ENCODE measurements at regions not wholly inside any gene's neighbourhood (a gene's known extent, or its start where the extent isn't known, plus 50 kb on each side); places are given as distances from the start of the nearest gene placed in this dataset.
"Not testable (repeated sequence)": the region's sequence is repeated elsewhere in the genome, so short reads cannot be mapped to it uniquely, and the experiment has no call there.

DNA sequence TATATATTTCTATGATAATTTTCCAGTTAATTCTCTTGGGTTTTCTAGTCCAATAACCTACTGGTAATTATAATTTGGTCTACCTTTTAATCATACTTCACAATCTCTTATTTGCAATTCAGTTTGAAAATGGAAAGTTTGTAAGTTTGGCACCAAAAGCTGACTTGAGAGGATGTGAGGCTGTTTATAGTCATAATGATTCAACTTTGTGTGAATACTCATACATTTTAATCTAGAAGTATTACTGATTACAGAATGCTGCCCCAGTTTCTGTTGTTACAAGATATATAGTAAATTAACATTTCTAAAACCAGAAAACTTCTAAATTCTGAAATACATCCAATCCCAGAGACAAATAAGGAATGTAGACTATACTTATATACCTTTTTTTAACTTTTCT lies 158.2 kb downstream of the SLC38A4 start:
- DNase-seq, result no peak

DNA sequence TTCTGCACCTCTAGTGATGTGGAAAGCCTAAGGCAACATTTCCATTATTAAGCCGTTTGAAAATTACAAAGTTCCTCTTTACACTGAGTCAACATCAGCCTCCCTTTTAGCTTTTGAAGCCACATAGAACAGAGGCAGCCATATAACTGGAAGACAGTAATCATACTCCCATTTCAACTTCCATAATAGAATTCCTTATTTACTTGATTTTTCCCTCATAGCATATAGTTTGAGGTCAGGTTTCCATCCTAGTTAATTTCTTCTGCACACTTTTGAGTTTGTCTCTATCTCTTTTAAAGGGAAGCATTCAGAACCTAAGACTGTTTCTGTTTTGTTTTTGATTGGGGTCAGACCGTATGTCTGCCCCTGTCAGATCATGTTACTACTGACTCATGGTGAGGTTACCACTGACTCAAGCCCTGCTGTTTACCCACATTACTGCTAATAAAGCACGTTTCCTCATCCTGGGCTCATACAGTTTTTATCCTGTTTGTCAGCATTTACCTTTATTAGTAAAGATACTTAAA lies 161.0 kb downstream of the SLC38A4 start:
- DNase-seq, result peak; percentile 5

DNA sequence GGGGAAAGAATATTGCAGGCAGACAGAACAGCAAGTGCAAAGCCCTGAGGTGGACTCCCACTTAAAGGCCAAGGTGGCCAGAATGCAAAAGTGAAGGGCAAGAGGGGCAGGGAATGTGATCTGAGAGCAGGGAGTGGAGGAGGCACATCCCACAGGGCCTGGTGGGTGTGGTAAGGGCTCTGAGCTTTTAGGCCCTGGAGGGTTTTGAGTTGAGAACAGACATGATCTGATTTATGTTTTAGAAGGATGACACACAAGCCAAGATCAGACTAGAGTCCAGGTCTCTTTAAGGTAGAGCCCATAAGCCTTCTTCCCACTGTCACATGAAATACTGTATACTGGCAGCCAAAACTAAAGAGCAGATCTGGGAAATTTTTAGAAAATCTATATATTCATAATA lies 162.5 kb downstream of the SLC38A4 start:
- no peak for DNase-seq

DNA sequence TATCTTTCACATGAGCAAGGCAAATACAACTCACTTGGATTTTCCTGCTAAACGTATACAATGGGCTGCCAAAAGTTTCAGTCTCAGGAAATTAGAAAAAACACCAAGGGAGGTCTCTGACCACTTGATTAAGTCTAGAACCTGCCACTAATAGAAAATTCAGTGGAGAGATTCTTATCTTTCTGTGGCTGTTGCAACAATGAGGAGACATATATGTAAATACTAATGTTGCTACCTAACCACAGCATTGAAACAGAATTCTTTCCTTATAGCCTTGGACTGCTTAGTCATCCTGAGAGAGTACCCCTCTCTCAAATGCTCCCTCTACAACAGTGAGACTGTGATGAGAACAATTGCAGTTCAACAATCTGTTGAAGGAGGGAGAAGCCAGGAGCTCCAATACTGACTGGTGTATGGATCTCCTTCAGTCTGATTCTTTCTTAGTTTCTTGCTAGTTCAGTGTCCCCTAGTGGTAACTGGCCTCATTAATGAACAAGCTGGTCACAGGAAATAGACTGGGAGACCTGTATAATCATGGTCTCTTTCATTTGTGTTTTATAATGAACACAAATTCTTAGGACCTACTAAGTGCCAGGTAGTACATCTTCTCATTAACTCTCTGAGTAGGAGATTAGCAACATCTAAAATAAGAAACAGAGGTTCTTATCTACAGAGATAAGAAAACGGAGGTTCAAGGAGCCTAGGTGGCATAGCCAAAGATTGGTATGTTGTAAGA lies 164.5 kb downstream of the SLC38A4 start:
- DNase-seq, result peak; percentile 5

DNA sequence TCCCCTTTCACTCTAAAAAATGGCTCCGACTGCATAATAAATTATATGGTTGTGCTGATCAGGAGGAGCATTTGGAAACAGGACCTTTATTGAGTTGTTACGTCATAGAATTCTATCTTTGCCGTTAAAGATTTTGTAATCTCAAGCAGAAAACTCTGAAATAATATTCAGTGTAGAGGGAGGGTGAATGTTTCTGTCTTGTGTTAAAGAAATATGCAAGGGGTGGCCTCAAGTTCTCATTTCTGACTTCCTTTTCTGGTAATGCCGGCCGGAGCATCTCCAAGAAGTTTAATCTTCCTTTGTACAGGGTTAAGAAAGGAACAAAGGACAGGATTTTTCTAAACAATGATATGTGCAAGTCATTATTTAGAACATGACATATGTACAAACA lies 165.1 kb downstream of the SLC38A4 start:
- no peak for DNase-seq

DNA sequence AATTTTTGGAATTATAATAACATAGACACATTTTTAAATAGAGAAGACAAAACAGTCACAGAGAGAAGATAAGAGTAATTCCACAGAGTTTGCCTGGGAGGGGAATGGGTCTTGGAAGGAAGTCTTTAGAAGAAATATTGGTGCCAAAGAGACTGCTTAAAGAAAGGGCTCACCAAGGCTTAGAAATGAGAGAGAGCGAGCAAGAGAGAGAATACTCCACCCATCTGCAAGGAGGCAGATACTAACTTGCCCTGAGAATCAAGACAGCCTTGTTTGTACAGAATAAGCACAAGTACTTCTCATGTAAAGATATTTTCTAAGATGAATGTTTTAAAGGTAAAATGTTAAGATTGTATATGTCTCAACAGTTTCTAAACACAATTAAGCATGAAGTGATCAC lies 165.5 kb downstream of the SLC38A4 start:
- DNase-seq, result no peak

DNA sequence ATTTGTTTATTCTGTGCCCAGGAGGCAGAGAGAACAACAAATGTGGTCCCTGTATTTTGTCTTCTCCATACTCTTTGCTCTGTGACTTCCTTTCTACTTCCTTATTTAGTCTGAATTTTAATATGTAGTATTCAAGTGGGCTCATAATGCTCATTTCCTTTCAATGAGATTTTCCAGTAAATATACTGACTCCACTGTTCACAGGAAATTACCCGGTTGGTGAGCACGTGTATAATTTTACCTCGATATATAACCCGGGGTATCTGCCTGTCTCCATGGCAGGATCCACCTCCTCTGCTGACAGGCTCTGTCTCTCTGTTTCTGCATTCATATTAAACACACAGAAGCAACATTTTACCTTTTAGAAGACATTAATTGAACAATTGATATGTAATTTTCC lies 166.0 kb downstream of the SLC38A4 start:
- DNase-seq, result no peak

DNA sequence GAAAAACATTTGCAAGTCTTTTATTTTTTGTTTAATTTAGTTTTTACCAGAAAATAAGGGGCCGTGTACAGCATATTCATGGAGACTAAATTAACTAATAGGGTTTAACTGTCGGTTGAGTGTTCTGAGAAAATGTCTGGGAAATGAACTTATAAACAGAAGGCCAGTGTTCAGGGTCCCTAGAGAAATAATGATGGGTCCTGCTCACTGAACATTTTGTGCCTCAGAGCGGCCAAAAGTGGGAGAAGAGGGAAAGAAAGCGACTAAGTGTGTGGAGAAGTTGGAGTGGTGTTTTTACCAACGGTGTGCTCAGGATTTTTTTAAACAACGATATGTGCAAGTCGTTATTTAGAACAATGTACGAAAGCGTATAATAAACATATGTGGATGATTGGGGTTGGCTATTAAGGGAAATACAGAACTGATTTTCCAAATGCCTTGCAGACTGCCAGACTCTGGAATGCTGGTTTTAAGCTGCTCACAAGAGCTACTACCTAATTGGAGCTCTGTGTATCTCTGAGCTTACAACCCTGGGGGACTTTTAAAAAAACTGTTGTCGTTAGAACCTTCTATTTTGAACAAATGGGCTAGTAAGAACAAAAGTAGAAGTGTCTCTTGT lies 166.7 kb downstream of the SLC38A4 start:
- no peak for DNase-seq

DNA sequence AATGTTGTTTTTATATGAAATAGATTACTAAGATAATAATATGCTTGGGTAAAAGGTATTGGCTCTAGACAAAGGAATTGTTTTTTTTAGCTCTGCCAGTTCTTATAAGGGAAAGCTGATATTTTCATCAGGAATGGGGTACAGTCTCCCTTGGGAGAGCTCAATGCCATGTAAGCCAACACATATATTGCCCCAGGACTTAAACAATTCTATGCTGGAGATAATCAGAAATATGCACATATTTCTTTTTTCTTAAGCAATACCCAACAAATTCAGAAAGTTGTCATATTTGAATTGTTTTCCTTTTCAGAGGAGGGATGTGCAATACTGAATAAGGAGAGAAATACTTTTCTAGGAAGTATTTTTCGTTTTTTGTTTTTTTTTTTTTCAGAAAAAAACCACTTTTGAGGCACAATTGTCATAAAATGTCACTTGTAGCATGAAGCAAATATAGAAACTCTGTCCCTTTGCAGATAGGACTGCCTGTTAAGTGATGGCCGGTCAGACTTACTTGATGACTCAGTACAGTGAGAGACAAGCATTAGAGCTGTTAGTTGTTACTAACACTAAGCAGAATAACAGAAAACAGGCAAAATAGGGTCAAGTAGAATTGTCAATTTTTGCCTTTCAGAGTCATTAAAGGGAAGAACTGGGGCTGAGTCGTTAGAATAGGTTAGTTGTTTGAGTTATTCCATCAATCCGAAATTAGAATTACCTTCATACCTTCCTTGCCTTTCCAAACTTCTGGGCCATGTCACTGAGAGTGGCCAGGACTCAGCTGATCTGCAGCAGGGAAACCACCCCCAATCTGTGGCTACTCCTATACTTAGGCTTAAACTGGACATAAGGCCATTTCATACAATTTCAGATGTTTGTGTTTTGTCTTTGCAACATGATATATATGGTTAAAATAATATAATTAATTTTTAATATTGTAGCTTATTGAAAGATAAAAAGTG lies 168.1 kb downstream of the SLC38A4 start:
- no peak for DNase-seq

DNA sequence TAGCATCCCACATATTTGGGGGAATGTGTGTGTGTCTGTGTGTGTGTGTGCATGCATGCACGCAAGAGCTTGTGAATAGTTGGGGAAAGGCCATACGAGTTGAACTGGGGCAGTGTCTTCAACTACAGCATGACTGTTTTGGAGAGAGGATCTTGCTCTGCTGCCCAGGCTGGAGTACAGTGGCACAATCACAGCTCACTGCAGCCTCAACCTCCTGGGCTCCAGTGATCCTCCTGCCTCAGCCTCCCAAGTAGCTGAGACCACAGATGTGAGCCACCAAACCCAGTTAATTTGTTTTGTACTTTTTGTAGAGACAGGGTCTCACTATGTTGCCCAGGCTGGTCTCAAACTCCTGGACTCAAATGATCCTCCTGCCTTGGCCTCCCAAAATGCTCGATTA lies 169.8 kb downstream of the SLC38A4 start:
- not testable (repeated sequence) for DNase-seq

DNA sequence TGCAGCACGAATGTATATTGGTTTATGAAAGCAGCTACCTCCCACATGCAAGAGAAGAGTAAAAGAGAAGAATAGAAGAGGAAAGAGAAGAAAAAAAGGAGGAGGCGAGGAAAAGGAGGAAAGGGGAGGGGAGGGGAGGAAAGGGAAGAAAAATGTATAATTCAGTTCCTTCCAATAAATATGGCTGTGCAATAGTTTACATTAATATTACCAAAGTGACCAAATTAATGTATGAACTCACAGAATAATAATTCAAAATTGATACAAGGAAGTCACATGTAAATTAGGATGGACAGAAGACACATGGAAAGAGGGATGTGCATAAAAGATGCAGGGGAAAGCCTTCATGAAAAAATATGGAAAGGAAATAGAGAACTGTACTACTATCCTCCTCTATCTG lies 172.5 kb downstream of the SLC38A4 start:
- DNase-seq, result no peak

DNA sequence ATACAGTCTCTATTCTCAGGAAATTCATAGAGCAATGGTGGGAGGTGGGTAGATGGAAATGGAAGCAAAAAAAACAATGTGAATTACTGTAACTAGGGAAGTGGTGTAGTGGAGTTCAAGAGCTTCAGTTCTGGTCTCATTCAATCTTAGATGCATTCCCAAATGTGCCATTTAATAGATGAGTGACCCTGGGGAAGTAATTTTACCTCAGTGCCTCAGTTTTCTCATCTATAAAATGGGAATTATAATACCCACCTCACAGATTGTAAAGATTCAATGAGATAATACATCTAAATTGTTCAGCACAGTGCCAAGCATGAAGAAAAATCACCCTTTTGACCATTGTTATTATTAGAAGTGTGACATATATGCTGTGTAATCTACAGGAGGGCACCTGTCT lies 173.1 kb downstream of the SLC38A4 start:
- no peak for DNase-seq

DNA sequence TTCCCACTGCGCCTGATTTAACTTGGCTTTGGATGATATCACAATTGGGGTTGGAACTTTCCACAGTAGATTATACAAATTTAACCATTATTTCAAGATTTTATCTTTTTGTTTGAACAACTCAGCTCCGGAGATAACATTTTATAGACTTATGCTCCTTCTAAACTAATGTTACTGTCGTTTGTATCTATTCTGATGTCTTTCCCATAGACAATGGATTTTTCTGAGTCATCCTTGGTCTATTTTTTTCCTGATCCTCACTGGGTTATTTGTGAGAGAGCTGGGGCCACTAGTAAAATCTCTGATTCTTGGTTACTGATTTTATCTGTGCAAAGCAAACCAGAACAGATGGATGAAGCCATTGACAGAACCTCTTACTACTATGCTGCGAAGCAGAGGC lies 175.1 kb downstream of the SLC38A4 start:
- DNase-seq, result no peak

DNA sequence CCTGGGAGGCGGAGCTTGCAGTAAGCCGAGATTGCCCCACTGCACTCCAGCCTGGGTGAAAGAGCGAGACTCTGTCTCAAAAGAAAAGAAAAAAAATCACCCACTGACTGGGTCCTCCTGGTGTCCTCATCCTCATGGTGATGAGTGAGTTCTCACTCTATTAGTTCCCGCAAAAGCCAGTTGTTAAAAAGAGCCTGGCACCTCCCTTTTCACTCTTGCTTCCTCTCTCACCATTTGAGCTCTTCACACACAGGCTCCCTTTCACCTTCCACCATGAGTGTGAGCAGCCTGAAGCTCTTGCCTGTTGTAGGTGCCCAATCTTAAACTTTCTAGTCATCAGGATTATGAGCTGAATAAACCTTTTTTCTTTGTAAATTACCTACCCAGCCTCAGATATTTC lies 176.4 kb downstream of the SLC38A4 start:
- no peak for DNase-seq

DNA sequence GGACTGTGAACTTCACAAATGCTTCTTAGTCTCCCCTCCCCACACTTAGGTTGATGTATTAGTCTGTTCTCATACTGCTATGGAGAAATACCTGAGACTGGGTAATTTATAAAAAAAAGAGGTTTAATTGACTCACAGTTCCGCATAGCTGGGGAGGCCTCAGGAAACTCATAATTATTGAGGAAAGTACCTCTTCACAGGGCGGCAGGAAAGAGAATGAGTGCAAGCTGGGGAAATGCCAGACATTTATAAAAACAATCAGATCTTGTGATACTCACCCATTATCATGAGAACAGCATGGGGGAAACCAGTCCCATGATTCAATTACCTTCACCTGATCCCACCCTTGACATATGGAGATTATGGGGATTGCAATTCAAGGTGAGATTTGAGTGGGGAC lies 178.8 kb downstream of the SLC38A4 start:
- no peak for DNase-seq

DNA sequence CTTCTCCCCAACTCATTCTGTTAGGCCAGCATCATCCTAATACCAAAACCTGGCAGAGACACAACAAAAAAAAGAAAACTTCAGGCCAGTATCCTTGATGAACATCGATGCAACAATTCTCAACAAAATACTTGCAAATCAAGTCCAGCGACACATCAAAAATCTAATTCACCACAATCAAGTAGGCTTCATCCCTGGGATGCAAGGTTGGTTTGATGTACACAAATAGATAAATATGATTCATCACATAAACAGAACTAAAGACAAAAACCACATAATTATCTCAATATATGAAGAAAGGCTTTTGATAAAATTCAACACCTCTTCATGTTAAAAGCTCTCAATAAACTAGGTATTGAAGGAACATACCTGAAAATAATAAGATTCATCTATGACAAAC lies 184.1 kb downstream of the SLC38A4 start:
- not testable (repeated sequence) for DNase-seq

DNA sequence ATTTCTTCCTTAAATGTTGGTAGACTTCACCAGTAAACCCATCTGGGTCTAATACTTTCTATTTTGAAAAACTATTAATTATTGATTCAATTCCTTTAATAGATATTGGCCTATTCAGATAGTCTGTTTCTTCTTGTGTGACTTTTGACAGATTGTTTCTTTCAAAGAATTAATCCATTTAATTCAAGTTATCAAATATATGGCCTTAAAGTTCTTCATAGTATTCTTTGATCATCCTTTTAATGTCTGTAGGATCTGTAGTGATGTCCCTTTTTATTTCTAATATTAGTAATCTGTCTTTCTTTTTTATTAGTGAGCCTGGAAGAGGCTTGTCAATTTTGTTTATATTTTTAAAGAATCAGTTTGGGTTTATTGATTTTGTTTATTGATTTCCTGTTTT lies 190.0 kb downstream of the SLC38A4 start:
- no peak for DNase-seq

DNA sequence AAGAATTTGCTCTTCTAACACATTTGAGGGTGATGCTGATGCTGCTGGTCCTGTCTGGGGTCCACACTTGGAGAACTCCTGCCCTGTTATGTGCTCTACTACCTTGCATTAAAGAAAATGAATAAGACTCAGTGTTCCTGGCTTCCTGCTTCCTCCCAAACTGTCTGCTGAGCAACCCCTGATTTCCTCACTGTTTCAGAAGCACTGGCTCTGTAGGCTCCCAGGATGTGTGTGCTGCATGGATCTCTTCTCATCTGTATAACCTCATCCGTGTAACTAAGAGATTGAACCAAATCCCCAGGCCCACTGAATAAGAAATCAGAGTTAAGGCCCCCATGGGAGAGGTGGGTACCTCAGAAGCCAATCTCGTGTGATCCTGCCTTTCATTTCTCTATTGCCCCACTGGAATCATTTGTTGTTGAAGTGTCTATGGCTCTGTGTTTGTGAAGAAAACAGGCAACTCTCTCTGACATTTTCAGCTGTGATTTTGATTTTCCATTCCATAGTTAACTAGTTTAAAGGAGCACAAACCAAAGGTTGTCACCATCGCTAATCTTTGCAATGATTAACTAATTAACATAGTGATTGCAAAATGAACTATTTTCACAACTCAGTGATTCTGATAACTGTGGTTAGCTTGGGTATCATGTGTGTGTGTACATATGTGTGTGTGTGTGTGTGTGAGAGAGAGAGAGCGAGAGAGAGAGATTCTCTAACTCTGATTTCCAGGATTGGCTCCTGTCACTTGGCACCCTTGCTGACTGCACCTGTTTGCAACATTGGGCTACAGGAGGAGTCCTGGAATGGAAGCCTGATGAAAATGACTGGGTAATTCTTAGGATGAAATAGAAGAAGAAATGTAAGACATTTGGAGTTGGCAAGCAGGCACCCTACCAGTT lies 196.2 kb downstream of the SLC38A4 start:
- no peak for DNase-seq

DNA sequence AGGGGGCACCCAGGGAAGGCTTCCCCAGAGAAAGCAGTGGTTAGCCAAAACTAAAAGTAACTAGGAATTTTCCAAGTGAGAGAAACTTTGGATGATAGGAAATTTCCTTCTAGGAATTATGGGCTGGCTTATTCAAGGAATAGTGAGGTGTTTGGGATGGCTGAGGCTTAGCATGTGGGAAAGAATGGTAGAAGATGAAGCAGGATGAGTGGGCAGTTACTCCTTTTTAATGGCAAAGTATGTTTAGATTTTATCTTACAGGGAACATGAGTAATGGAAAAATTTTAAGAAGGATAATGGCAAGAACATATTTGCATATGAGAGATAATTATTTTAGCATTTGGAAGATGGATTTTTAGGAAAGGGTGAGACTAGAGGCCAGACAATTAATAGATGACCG lies 197.6 kb downstream of the SLC38A4 start:
- DNase-seq, result no peak

DNA sequence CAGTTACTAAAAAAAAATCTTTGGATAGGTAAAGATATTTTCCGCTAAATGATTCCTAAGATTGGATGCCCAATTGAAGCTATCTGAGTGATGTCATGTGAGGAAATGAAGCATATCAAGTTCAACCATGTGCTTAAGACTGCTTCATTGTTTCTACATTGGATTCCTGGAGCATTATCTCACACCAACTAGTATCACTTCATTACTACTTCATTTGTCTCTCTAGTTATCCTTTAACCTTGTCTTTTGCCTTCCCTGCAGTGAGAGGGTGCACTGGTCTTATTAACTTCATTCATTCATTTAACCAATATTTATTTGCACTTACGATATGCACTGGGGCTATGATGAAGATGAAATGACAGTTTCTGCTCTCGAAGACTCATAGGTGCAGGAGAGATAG lies 198.1 kb downstream of the SLC38A4 start:
- no peak for DNase-seq

DNA sequence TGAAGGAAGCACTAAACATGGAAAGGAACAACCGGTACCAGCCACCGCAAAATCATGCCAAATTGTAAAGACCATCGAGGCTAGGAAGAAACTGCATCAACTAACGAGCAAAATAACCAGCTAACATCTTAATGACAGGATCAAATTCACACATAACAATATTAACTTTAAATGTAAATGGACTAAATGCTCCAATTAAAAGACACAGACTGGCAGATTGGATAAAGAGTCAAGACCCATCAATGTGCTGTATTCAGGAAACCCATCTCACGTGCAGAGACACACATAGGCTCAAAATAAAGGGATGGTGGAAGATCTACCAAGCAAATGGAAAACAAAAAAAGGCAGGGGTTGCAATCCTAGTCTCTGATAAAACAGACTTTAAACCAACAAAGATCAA lies 206.3 kb downstream of the SLC38A4 start:
- DNase-seq, result not testable (repeated sequence)

DNA sequence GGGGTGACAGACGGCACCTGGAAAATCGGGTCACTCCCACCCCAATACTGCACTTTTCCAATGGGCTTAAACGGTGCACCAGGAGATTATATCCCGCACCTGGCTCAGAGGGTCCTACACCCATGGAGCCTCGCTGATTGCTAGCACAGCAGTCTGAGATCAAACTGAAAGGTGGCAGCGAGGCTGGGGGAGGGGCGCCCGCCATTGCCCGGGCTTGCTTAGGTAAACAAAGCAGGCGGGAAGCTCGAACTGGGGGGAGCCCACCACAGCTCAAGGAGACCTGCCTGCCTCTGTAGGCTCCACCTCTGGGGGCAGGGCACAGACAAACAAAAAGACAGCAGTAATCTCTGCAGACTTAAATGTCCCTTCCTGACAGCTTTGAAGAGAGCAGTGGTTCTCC lies 208.1 kb downstream of the SLC38A4 start:
- not testable (repeated sequence) for DNase-seq
